Spleen (tissue), 7 donors: ENCODE measurements at regions not wholly inside any gene's neighbourhood (a gene's known extent, or its start where the extent isn't known, plus 50 kb on each side); places are given as distances from the start of the nearest gene placed in this dataset.

ENCODE experiments used
- POLR2A ChIP-seq, 3 donors: fragments of 450-650 bp; IDR thresholded peaks; one replicate each; pipeline ENCODE4 v1.5.1; 2017; ENCODE audit warnings: antibody characterized with exemption in 3 of 3, mild to moderate bottlenecking in 1 of 3
- TF ChIP-seq, protein P1 (sequence below), 11 experiments: fragments of 200-600 bp in 7 of 11; fragments of 450-650 bp in 4 of 11; sonication (generic) in 4 of 11; IDR thresholded peaks in 8 of 11; conservative IDR thresholded peaks in 3 of 11; 1 replicate in 7 of 11; 2 replicates in 4 of 11; pipeline versions ENCODE4 v1.4.0 to v1.8.0; 2016 to 2021; ENCODE audit warnings: antibody characterized with exemption in 11 of 11, inconsistent platforms in 4 of 11, mild to moderate bottlenecking in 1 of 11
- donor health status: DM: no; HTN: no; CAD: no; lungs with moderate emphysema.
- donor health status: DM: no; HTN: no; CAD: no.
- donor health status: DM: no; HTN: no; CAD: no.

DNA sequence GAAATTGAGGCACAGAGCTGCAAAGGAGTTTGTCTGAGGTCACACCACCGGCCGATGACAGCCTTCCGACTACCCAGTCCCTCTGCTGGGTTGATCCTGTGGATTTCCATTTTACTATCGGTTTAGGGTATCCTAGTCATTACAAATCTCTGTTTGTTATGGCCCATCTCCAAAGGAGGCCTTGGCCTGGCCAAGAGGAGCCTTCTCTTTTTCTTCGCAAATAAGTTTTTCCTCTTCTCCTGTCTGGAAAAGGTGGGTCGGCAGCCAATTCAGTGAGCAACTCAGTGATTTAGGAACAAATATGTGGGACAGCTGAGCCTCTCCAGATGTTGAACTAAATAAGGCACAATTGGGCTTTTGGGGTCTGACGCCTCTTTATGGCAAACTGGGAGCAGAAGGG lies 169.2 kb upstream of the RBPJ start:
- TF ChIP-seq, protein P1, sequence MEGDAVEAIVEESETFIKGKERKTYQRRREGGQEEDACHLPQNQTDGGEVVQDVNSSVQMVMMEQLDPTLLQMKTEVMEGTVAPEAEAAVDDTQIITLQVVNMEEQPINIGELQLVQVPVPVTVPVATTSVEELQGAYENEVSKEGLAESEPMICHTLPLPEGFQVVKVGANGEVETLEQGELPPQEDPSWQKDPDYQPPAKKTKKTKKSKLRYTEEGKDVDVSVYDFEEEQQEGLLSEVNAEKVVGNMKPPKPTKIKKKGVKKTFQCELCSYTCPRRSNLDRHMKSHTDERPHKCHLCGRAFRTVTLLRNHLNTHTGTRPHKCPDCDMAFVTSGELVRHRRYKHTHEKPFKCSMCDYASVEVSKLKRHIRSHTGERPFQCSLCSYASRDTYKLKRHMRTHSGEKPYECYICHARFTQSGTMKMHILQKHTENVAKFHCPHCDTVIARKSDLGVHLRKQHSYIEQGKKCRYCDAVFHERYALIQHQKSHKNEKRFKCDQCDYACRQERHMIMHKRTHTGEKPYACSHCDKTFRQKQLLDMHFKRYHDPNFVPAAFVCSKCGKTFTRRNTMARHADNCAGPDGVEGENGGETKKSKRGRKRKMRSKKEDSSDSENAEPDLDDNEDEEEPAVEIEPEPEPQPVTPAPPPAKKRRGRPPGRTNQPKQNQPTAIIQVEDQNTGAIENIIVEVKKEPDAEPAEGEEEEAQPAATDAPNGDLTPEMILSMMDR (IDR thresholded peaks at IDR 0.05 in 8 of 11, conservative IDR thresholded peaks at IDR 0.05 in 3 of 11), result no peak
- TF ChIP-seq POLR2A (IDR thresholded peaks at IDR 0.05), result no peak
